ENCODE measurements at regions not wholly inside any gene's neighbourhood (a gene's known extent, or its start where the extent isn't known, plus 50 kb on each side); places are given as distances from the start of the nearest gene placed in this dataset.

GRCh38 chr9:7304627-7304995 is 495.0 kb downstream of the DMAC1 start:
- no peak for DNase-seq (ENCODE audit: low read depth)
- TF ChIP-seq CTCF (IDR thresholded peaks at IDR 0.05; ENCODE audit: low read depth, low read length, missing control alignments) = no peak
- H3K4me3 ChIP-seq (ENCODE audit: low read depth, low read length) = no peak overlapping the region
- in situ Hi-C loops (cut with HindIII; ENCODE audit: low sequenced_read_pairs) = no loop called here

GRCh38 chr9:7303907-7304626 is 495.5 kb downstream of the DMAC1 start:
- in situ Hi-C loops (cut with HindIII; ENCODE audit: low sequenced_read_pairs) = no loop called here
- no peak for TF ChIP-seq CTCF (IDR thresholded peaks at IDR 0.05; ENCODE audit: low read depth, low read length, missing control alignments)
- no peak overlapping the region for H3K4me3 ChIP-seq (ENCODE audit: low read depth, low read length)
- no peak for DNase-seq (ENCODE audit: low read depth)

- in situ Hi-C loops (cut with HindIII; ENCODE audit: low sequenced_read_pairs) = no loop called here
- no peak overlapping the region for H3K4me3 ChIP-seq (ENCODE audit: low read depth, low read length)
- DNase-seq (ENCODE audit: low read depth) = no peak
- TF ChIP-seq CTCF (IDR thresholded peaks at IDR 0.05; ENCODE audit: low read depth, low read length, missing control alignments) = no peak
Measured at GRCh38 chr9:7300484-7300883, 499.1 kb downstream of the DMAC1 start.

- no peak for DNase-seq (ENCODE audit: low read depth)
- in situ Hi-C loops (cut with HindIII; ENCODE audit: low sequenced_read_pairs) = no loop called here
- no peak overlapping the region for H3K4me3 ChIP-seq (ENCODE audit: low read depth, low read length)
- no peak for TF ChIP-seq CTCF (IDR thresholded peaks at IDR 0.05; ENCODE audit: low read depth, low read length, missing control alignments)
Measured at GRCh38 chr9:7298123-7298522, 501.5 kb downstream of the DMAC1 start.

GRCh38 chr9:7297521-7297920 is 502.1 kb downstream of the DMAC1 start:
- H3K4me3 ChIP-seq (ENCODE audit: low read depth, low read length) = no peak overlapping the region
- DNase-seq (ENCODE audit: low read depth) = no peak
- in situ Hi-C loops (cut with HindIII; ENCODE audit: low sequenced_read_pairs) = no loop called here
- no peak for TF ChIP-seq CTCF (IDR thresholded peaks at IDR 0.05; ENCODE audit: low read depth, low read length, missing control alignments)

GRCh38 chr9:7293091-7293490 is 506.5 kb downstream of the DMAC1 start:
- DNase-seq (ENCODE audit: low read depth) = no peak
- no peak overlapping the region for H3K4me3 ChIP-seq (ENCODE audit: low read depth, low read length)
- in situ Hi-C loops (cut with HindIII; ENCODE audit: low sequenced_read_pairs) = no loop called here
- no peak for TF ChIP-seq CTCF (IDR thresholded peaks at IDR 0.05; ENCODE audit: low read depth, low read length, missing control alignments)

Data from astrocyte of the cerebellum (primary cell).